CD14-positive monocyte (primary cell): ENCODE measurements at regions not wholly inside any gene's neighbourhood (a gene's known extent, or its start where the extent isn't known, plus 50 kb on each side); places are given as distances from the start of the nearest gene placed in this dataset.
A peak's percentile ranks its signal among the peaks of the same experiment; 100 is the strongest.

ENCODE experiments used
- DNase-seq, 3 donors: peaks; one replicate each; pipeline ENCODE4 v3.0.0-alpha.2; 2011 to 2022
- H2AFZ ChIP-seq: 2 replicates; pipeline ENCODE4 v1.6.0; 2012; ENCODE audit warnings: mild to moderate bottlenecking, low read depth, low read length, inconsistent platforms; ENCODE audit not compliant: insufficient read depth, poor library complexity, severe bottlenecking
- H3K27ac ChIP-seq, 2 donors: 1 replicate in 1 of 2; 2 replicates in 1 of 2; pipeline ENCODE4 v1.5.1; 2012 to 2013; ENCODE audit warnings: low read length in 2 of 2, control low read depth in 1 of 2, inconsistent platforms in 1 of 2, low read depth in 1 of 2, mild to moderate bottlenecking in 1 of 2
- H3K27me3 ChIP-seq, 2 donors: one replicate each; pipeline versions ENCODE4 v1.6.0 to v1.6.1; 2011 to 2013; ENCODE audit warnings: low read length in 2 of 2; ENCODE audit not compliant: control insufficient read depth in 2 of 2, insufficient read depth in 2 of 2
- H3K36me3 ChIP-seq, 2 donors: replicated peaks in 1 of 2; 1 replicate in 1 of 2; 2 replicates in 1 of 2; pipeline versions ENCODE4 v1.5.1 to v1.6.1; 2012 to 2013; ENCODE audit warnings: low read length in 2 of 2, control low read depth in 1 of 2, inconsistent platforms in 1 of 2, mild to moderate bottlenecking in 1 of 2; ENCODE audit not compliant: insufficient read depth in 2 of 2, control insufficient read depth in 1 of 2
- H3K4me1 ChIP-seq, 2 donors: 1 replicate in 1 of 2; 2 replicates in 1 of 2; pipeline versions ENCODE4 v1.5.1 to v1.6.1; 2012 to 2013; ENCODE audit warnings: low read length in 2 of 2, control low read depth in 1 of 2, inconsistent platforms in 1 of 2, mild to moderate bottlenecking in 1 of 2, moderate library complexity in 1 of 2; ENCODE audit not compliant: insufficient read depth in 2 of 2, control insufficient read depth in 1 of 2
- H3K4me2 ChIP-seq: replicated peaks from 2 replicates; pipeline ENCODE3; 2012; ENCODE audit warnings: low read length, moderate library complexity, mild to moderate bottlenecking; ENCODE audit not compliant: poor library complexity, severe bottlenecking; ENCODE audit errors: extremely low read depth
- H3K4me3 ChIP-seq, 3 experiments: fragments of 200-600 bp in 1 of 3; sonication (generic) in 1 of 3; replicated peaks in 1 of 3; 1 replicate in 2 of 3; 2 replicates in 1 of 3; pipeline ENCODE4 v1.5.1; 2011 to 2013; ENCODE audit warnings: low read length in 3 of 3, mild to moderate bottlenecking in 3 of 3, control low read depth in 2 of 3, low read depth in 2 of 3, inconsistent platforms in 1 of 3, moderate library complexity in 1 of 3
- H3K79me2 ChIP-seq: 2 replicates; pipeline ENCODE4 v1.6.0; 2012; ENCODE audit warnings: mild to moderate bottlenecking, control low read depth, inconsistent platforms, low read length, moderate library complexity; ENCODE audit not compliant: insufficient read depth
- H3K9ac ChIP-seq: 2 replicates; pipeline ENCODE4 v1.6.0; 2017; ENCODE audit warnings: low read length, mild to moderate bottlenecking; ENCODE audit not compliant: insufficient read depth, poor library complexity, severe bottlenecking
- H3K9me3 ChIP-seq, 2 donors: replicated peaks in 1 of 2; 1 replicate in 1 of 2; 2 replicates in 1 of 2; pipeline versions ENCODE4 v1.5.1 to v1.6.1; 2012 to 2013; ENCODE audit warnings: low read length in 2 of 2, control low read depth in 1 of 2; ENCODE audit not compliant: control insufficient read depth in 1 of 2, insufficient read depth in 1 of 2
- H4K20me1 ChIP-seq: 2 replicates; pipeline ENCODE4 v1.6.0; 2012; ENCODE audit warnings: mild to moderate bottlenecking, low read length, control low read depth, moderate library complexity; ENCODE audit not compliant: insufficient read depth
- H3K27ac Mint-ChIP-seq, 7 donors: one replicate each; pipeline ENCODE4 v1.8.0; 2020; ENCODE audit warnings: mild to moderate bottlenecking in 7 of 7, mixed read lengths in 7 of 7, moderate library complexity in 6 of 7, inconsistent platforms in 2 of 7
- H3K27me3 Mint-ChIP-seq, 3 donors: one replicate each; pipeline ENCODE4 v1.8.0; 2021 to 2022; ENCODE audit warnings: low read depth in 3 of 3, mild to moderate bottlenecking in 3 of 3, mixed read lengths in 3 of 3, moderate library complexity in 3 of 3, inconsistent platforms in 1 of 3
- H3K36me3 Mint-ChIP-seq, 2 donors: one replicate each; pipeline ENCODE4 v1.8.0; 2020; ENCODE audit warnings: mixed read lengths in 2 of 2, inconsistent platforms in 1 of 2, mild to moderate bottlenecking in 1 of 2
- H3K4me1 Mint-ChIP-seq: one replicate; pipeline ENCODE4 v1.8.0; 2020; ENCODE audit warnings: mild to moderate bottlenecking, mixed read lengths
- H3K4me3 Mint-ChIP-seq, 2 donors: one replicate each; pipeline ENCODE4 v1.8.0; 2020; ENCODE audit warnings: mild to moderate bottlenecking in 2 of 2, mixed read lengths in 2 of 2, moderate library complexity in 1 of 2
- H3K9me3 Mint-ChIP-seq, 7 donors: one replicate each; pipeline ENCODE4 v1.8.0; 2020 to 2022; ENCODE audit warnings: mixed read lengths in 7 of 7, mild to moderate bottlenecking in 6 of 7, moderate library complexity in 6 of 7, inconsistent platforms in 2 of 7
- CTCF ChIP-seq: fragments of 200-600 bp; IDR thresholded peaks from one replicate; pipeline ENCODE4 v1.8.0; 2022; ENCODE audit warnings: antibody characterized with exemption, mild to moderate bottlenecking
- WGBS: methylation state at CpG from one replicate; pipeline ENCODE4 v1.1.5; 2013; ENCODE audit warnings: missing lambda C conversion rate; ENCODE audit not compliant: insufficient coverage; 5-methylcytosine and 5-hydroxymethylcytosine counted together
- intact Hi-C, 2 donors: fragments of 100-400 bp; cut with micrococcal nuclease; formaldehyde crosslinking; loops; one replicate each; pipeline versions ENCODE4 v1.15.0 to v1.15.1; 2023

DNA sequence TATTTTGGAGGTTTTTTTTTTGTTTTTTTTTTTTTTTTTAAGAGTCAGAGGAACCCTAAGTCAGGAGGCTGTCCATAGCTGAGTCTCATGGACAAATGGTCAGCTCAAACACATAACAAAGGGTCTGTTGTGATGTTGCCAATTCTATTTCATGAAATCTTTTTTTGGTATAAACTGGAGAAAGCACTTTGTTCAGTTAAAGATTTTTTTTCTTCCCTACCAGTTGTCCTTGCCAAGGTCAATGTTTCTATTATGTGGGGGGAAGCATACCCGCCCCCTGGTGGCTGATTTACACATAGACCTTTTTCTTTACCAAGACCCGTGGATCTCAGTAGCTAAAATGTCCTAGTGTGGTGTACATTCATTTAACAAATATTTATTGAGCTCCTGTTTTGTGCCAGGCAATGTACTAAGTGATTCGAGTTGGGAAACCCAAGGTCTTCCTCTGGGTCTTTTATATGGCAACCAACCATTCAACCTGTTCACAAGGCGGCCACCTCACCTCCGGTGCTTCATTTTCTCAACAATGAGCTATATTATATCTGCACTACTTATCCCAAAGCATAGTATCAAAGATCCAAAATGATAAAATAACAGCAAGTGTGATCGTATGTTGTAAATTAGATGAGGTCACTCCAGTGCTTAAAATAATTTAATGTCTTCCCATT lies 214.5 kb downstream of the PAH start:
- no peak overlapping the region for H3K27ac ChIP-seq
- no peak overlapping the region for H3K9ac ChIP-seq
- TF ChIP-seq CTCF: peak; percentile 76
- H3K9me3 ChIP-seq: no peaks in the 10 kb centered on the region
- intact Hi-C loops: loop anchor here (5.0 to 10.0 kb wide), 2 partner anchors 758 to 760 kb away; no protein-coding TSS in a partner anchor
- peaks cover 3 to 12% (median 5%) of the 10 kb centered on the region in 3 donors for H3K27me3 Mint-ChIP-seq
- no peaks in the 10 kb centered on the region for H3K9me3 Mint-ChIP-seq
- no peaks in the 10 kb centered on the region for H3K4me1 ChIP-seq
- no peak overlapping the region for H3K4me3 ChIP-seq
- no peak overlapping the region for H3K4me3 Mint-ChIP-seq
- DNase-seq: peak; percentile 10 to 29 (median 27)
- H3K4me1 Mint-ChIP-seq: no peaks in the 10 kb centered on the region
- H4K20me1 ChIP-seq: no peaks in the 10 kb centered on the region
- H2AFZ ChIP-seq: no peak overlapping the region
- 0% methylated on average over 1 of the region's 6 CpGs for WGBS
- no peaks in the 10 kb centered on the region for H3K79me2 ChIP-seq
- no peaks in the 10 kb centered on the region for H3K36me3 Mint-ChIP-seq
- no peaks in the 10 kb centered on the region for H3K36me3 ChIP-seq
- no peak overlapping the region for H3K27ac Mint-ChIP-seq
- no peak overlapping the region for H3K4me2 ChIP-seq
- H3K27me3 ChIP-seq: no peaks in the 10 kb centered on the region

DNA sequence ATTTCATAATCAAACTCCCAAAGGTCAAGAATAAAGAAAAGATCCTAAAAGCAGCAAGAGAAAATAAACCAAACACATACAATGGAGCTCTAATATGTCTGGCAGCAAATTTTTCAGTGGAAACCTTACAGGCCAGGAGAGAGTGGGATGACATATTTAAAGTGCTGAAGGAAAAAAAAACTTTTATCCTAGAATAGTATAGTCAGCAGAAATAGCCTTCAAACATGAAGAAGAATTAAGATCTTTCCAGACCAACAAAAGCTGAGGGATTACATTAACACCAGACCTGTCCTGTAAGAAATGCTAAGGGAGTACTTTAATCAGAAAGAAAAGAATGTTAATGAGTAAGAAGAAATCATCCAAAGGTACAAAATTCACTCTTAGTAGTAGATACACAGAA lies 215.7 kb upstream of the IGF1 start:
- no peak for DNase-seq
- no peaks in the 10 kb centered on the region for H3K36me3 Mint-ChIP-seq
- no peak overlapping the region for H3K9ac ChIP-seq
- H3K9me3 Mint-ChIP-seq: peaks cover 0 to 10% (median 2%) of the 10 kb centered on the region in 7 donors
- no peak overlapping the region for H3K4me2 ChIP-seq
- no peak overlapping the region for H2AFZ ChIP-seq
- no peak overlapping the region for H3K4me3 Mint-ChIP-seq
- H3K4me1 Mint-ChIP-seq: no peaks in the 10 kb centered on the region
- H3K4me3 ChIP-seq: no peak overlapping the region
- H3K9me3 ChIP-seq: peaks cover 0 to 11% of the 10 kb centered on the region in 2 donors
- intact Hi-C loops: no loop called here
- H3K27ac ChIP-seq: no peak overlapping the region
- no peaks in the 10 kb centered on the region for H3K27me3 ChIP-seq
- H3K4me1 ChIP-seq: no peaks in the 10 kb centered on the region
- no peaks in the 10 kb centered on the region for H3K79me2 ChIP-seq
- no peak overlapping the region for H3K27ac Mint-ChIP-seq
- no peaks in the 10 kb centered on the region for H3K36me3 ChIP-seq
- H3K27me3 Mint-ChIP-seq: peaks cover 0 to 15% (median 3%) of the 10 kb centered on the region in 3 donors
- no peak for TF ChIP-seq CTCF
- H4K20me1 ChIP-seq: no peaks in the 10 kb centered on the region
